CD8-positive, alpha-beta memory T cell (primary cell): ENCODE measurements at regions not wholly inside any gene's neighbourhood (a gene's known extent, or its start where the extent isn't known, plus 50 kb on each side); places are given as distances from the start of the nearest gene placed in this dataset.

Experiments
- CTCF ChIA-PET: fragments of 350-600 bp; sonication (Branson Sonifier 250); formaldehyde crosslinking; loops from one replicate; lab custom pipeline; 2021; ENCODE audit warnings: antibody characterized with exemption; lab: Charles Lee
- POLR2A ChIA-PET: fragments of 350-600 bp; sonication (Branson Sonifier 250); formaldehyde crosslinking; loops from one replicate; lab custom pipeline; 2021; ENCODE audit warnings: antibody characterized with exemption; lab: Charles Lee
- DNase-seq, 5 donors: peaks; one replicate each; pipeline versions ENCODE4 v3.0.0 to v3.0.0-alpha.2; 2020 to 2022; ENCODE audit warnings: mixed read lengths in 1 of 5
- H3K27ac ChIP-seq: one replicate; pipeline ENCODE4 v1.7.0; 2013; ENCODE audit warnings: low read depth, mild to moderate bottlenecking, low read length, moderate library complexity
- H3K27me3 ChIP-seq: 2 replicates; pipeline ENCODE4 v1.7.0; 2013; ENCODE audit warnings: low read length, mild to moderate bottlenecking; ENCODE audit not compliant: insufficient read depth, poor library complexity, severe bottlenecking
- H3K36me3 ChIP-seq: 2 replicates; pipeline ENCODE4 v1.7.0; 2013; ENCODE audit warnings: mild to moderate bottlenecking, low read length, moderate library complexity; ENCODE audit not compliant: insufficient read depth
- H3K4me1 ChIP-seq: 2 replicates; pipeline ENCODE4 v1.7.0; 2013; ENCODE audit warnings: mild to moderate bottlenecking, low read length, moderate library complexity; ENCODE audit not compliant: insufficient read depth
- H3K4me3 ChIP-seq: 2 replicates; pipeline ENCODE4 v1.7.0; 2013; ENCODE audit warnings: mild to moderate bottlenecking, low read length
- H3K9me3 ChIP-seq: 2 replicates; pipeline ENCODE4 v1.7.0; 2013; ENCODE audit warnings: mild to moderate bottlenecking, low read length
- H3K27ac Mint-ChIP-seq, 8 donors: one replicate each; pipeline ENCODE4 v1.8.0; 2020 to 2021; ENCODE audit warnings: mixed read lengths in 8 of 8, mild to moderate bottlenecking in 6 of 8, inconsistent platforms in 3 of 8, moderate library complexity in 3 of 8
- H3K27me3 Mint-ChIP-seq, 2 donors: one replicate each; pipeline ENCODE4 v1.8.0; 2020 to 2021; ENCODE audit warnings: mixed read lengths in 2 of 2, mild to moderate bottlenecking in 1 of 2, moderate library complexity in 1 of 2
- H3K36me3 Mint-ChIP-seq, 3 donors: one replicate each; pipeline ENCODE4 v1.8.0; 2020 to 2021; ENCODE audit warnings: mixed read lengths in 3 of 3, inconsistent platforms in 1 of 3, mild to moderate bottlenecking in 1 of 3
- H3K4me1 Mint-ChIP-seq, 3 donors: one replicate each; pipeline ENCODE4 v1.8.0; 2020 to 2021; ENCODE audit warnings: mixed read lengths in 3 of 3, inconsistent platforms in 1 of 3, mild to moderate bottlenecking in 1 of 3
- H3K4me3 Mint-ChIP-seq, 7 donors: one replicate each; pipeline ENCODE4 v1.8.0; 2020 to 2021; ENCODE audit warnings: mixed read lengths in 7 of 7, mild to moderate bottlenecking in 6 of 7, moderate library complexity in 4 of 7, inconsistent platforms in 2 of 7
- H3K9me3 Mint-ChIP-seq, 5 donors: one replicate each; pipeline ENCODE4 v1.8.0; 2020 to 2022; ENCODE audit warnings: mixed read lengths in 5 of 5, mild to moderate bottlenecking in 3 of 5, moderate library complexity in 2 of 5, inconsistent platforms in 1 of 5

GRCh38 chr9:86771941-86772634, 175.2 kb downstream of the GAS1 start:
- Mint-ChIP-seq H3K4me1 (no peaks in the 10 kb centered on the region), H3K36me3 (no peaks in the 10 kb centered on the region), H3K4me3 (no peak overlapping the region), H3K27ac (no peak overlapping the region), H3K27me3 (peaks cover 5 to 6% of the 10 kb centered on the region in 2 donors), H3K9me3 (no peaks in the 10 kb centered on the region)
- ChIA-PET POLR2A (no interaction called here), CTCF (no interaction called here)
- no peak overlapping the region for H3K4me3 ChIP-seq
- no peaks in the 10 kb centered on the region for H3K9me3 ChIP-seq
- H3K4me1 ChIP-seq, result no peaks in the 10 kb centered on the region
- DNase-seq, result no peak
- no peak overlapping the region for H3K27ac ChIP-seq
- H3K27me3 ChIP-seq, result no peaks in the 10 kb centered on the region
- H3K36me3 ChIP-seq, result no peaks in the 10 kb centered on the region

- no peaks in the 10 kb centered on the region for H3K36me3 Mint-ChIP-seq
- no peaks in the 10 kb centered on the region for H3K4me1 Mint-ChIP-seq
- H3K27me3 Mint-ChIP-seq, result peaks cover 5 to 6% of the 10 kb centered on the region in 2 donors
- H3K4me3 Mint-ChIP-seq, result no peak overlapping the region
- POLR2A ChIA-PET, result no interaction called here
- no peaks in the 10 kb centered on the region for H3K27me3 ChIP-seq
- no peak overlapping the region for H3K27ac Mint-ChIP-seq
- DNase-seq, result no peak
- no peaks in the 10 kb centered on the region for H3K36me3 ChIP-seq
- H3K4me3 ChIP-seq, result no peak overlapping the region
- CTCF ChIA-PET, result no interaction called here
- no peaks in the 10 kb centered on the region for H3K4me1 ChIP-seq
- H3K27ac ChIP-seq, result no peak overlapping the region
- H3K9me3 ChIP-seq, result no peaks in the 10 kb centered on the region
- H3K9me3 Mint-ChIP-seq, result no peaks in the 10 kb centered on the region
Measured at GRCh38 chr9:86771420-86771819, 175.9 kb downstream of the GAS1 start.

GRCh38 chr9:86768709-86769108, 178.6 kb downstream of the GAS1 start:
- POLR2A ChIA-PET, result no interaction called here
- Histone ChIP-seq H3K36me3 (no peaks in the 10 kb centered on the region), H3K9me3 (no peaks in the 10 kb centered on the region), H3K4me3 (no peak overlapping the region), H3K4me1 (no peaks in the 10 kb centered on the region), H3K27ac (no peak overlapping the region), H3K27me3 (no peaks in the 10 kb centered on the region)
- H3K27me3 Mint-ChIP-seq, result peaks cover 4 to 5% of the 10 kb centered on the region in 2 donors
- no peak overlapping the region for H3K27ac Mint-ChIP-seq
- no peaks in the 10 kb centered on the region for H3K36me3 Mint-ChIP-seq
- no peak overlapping the region for H3K4me3 Mint-ChIP-seq
- CTCF ChIA-PET, result no interaction called here
- H3K9me3 Mint-ChIP-seq, result no peaks in the 10 kb centered on the region
- H3K4me1 Mint-ChIP-seq, result no peaks in the 10 kb centered on the region
- no peak for DNase-seq

- DNase-seq, result no peak
- H3K9me3 Mint-ChIP-seq, result no peaks in the 10 kb centered on the region
- POLR2A ChIA-PET, result no interaction called here
- Histone ChIP-seq H3K27ac (no peak overlapping the region), H3K9me3 (no peaks in the 10 kb centered on the region), H3K27me3 (no peaks in the 10 kb centered on the region), H3K4me3 (no peak overlapping the region), H3K4me1 (no peaks in the 10 kb centered on the region), H3K36me3 (no peaks in the 10 kb centered on the region)
- no peak overlapping the region for H3K27ac Mint-ChIP-seq
- CTCF ChIA-PET, result no interaction called here
- peaks cover 4 to 5% of the 10 kb centered on the region in 2 donors for H3K27me3 Mint-ChIP-seq
- H3K4me3 Mint-ChIP-seq, result no peak overlapping the region
- no peaks in the 10 kb centered on the region for H3K36me3 Mint-ChIP-seq
- no peaks in the 10 kb centered on the region for H3K4me1 Mint-ChIP-seq
Measured at GRCh38 chr9:86768020-86768419, 179.3 kb downstream of the GAS1 start.

DNA sequence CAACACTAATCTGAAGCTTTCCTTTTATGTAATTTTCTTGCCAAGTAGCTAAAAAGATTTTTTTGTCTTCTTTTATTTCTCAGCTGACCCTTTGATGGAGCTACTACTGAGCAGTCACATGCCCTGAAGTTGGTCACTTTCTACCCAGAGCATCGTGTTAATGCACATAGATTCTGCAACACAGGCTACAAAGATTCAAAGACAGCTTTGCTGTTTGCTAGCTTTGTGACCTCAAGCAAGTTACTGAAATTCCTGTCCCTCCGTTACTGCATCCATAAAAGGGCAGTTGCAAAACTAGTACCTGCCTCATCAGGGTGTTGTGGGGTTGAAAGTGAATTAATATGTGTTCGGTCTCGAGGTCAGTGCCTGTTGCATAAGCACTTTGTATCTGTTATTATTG, 179.9 kb downstream of the GAS1 start:
- DNase-seq, result no peak
- Mint-ChIP-seq H3K4me3 (no peak overlapping the region), H3K36me3 (no peaks in the 10 kb centered on the region), H3K27ac (no peak overlapping the region), H3K4me1 (no peaks in the 10 kb centered on the region), H3K27me3 (peaks cover 4 to 5% of the 10 kb centered on the region in 2 donors), H3K9me3 (no peaks in the 10 kb centered on the region)
- POLR2A ChIA-PET, result no interaction called here
- Histone ChIP-seq H3K9me3 (no peaks in the 10 kb centered on the region), H3K27ac (no peak overlapping the region), H3K27me3 (no peaks in the 10 kb centered on the region), H3K4me1 (no peaks in the 10 kb centered on the region), H3K36me3 (no peaks in the 10 kb centered on the region), H3K4me3 (no peak overlapping the region)
- CTCF ChIA-PET, result no interaction called here

- Histone ChIP-seq H3K9me3 (no peaks in the 10 kb centered on the region), H3K27me3 (no peaks in the 10 kb centered on the region), H3K27ac (no peak overlapping the region), H3K4me1 (no peaks in the 10 kb centered on the region), H3K36me3 (no peaks in the 10 kb centered on the region), H3K4me3 (no peak overlapping the region)
- no peak for DNase-seq
- no peak overlapping the region for H3K27ac Mint-ChIP-seq
- H3K9me3 Mint-ChIP-seq, result no peaks in the 10 kb centered on the region
- H3K4me3 Mint-ChIP-seq, result no peak overlapping the region
- H3K36me3 Mint-ChIP-seq, result no peaks in the 10 kb centered on the region
- ChIA-PET CTCF (no interaction called here), POLR2A (no interaction called here)
- no peaks in the 10 kb centered on the region for H3K4me1 Mint-ChIP-seq
- H3K27me3 Mint-ChIP-seq, result peaks cover 4 to 5% of the 10 kb centered on the region in 2 donors
Measured at GRCh38 chr9:86766912-86767311, 180.4 kb downstream of the GAS1 start.

GRCh38 chr9:86766511-86766910, 180.8 kb downstream of the GAS1 start:
- H3K36me3 Mint-ChIP-seq, result no peaks in the 10 kb centered on the region
- no peaks in the 10 kb centered on the region for H3K27me3 ChIP-seq
- H3K4me1 ChIP-seq, result no peaks in the 10 kb centered on the region
- no peak overlapping the region for H3K27ac ChIP-seq
- no peaks in the 10 kb centered on the region for H3K9me3 ChIP-seq
- POLR2A ChIA-PET, result no interaction called here
- H3K27me3 Mint-ChIP-seq, result peaks cover 4 to 5% of the 10 kb centered on the region in 2 donors
- H3K36me3 ChIP-seq, result no peaks in the 10 kb centered on the region
- CTCF ChIA-PET, result no interaction called here
- H3K4me1 Mint-ChIP-seq, result no peaks in the 10 kb centered on the region
- H3K27ac Mint-ChIP-seq, result no peak overlapping the region
- H3K9me3 Mint-ChIP-seq, result no peaks in the 10 kb centered on the region
- no peak overlapping the region for H3K4me3 ChIP-seq
- H3K4me3 Mint-ChIP-seq, result no peak overlapping the region
- DNase-seq, result no peak

DNA sequence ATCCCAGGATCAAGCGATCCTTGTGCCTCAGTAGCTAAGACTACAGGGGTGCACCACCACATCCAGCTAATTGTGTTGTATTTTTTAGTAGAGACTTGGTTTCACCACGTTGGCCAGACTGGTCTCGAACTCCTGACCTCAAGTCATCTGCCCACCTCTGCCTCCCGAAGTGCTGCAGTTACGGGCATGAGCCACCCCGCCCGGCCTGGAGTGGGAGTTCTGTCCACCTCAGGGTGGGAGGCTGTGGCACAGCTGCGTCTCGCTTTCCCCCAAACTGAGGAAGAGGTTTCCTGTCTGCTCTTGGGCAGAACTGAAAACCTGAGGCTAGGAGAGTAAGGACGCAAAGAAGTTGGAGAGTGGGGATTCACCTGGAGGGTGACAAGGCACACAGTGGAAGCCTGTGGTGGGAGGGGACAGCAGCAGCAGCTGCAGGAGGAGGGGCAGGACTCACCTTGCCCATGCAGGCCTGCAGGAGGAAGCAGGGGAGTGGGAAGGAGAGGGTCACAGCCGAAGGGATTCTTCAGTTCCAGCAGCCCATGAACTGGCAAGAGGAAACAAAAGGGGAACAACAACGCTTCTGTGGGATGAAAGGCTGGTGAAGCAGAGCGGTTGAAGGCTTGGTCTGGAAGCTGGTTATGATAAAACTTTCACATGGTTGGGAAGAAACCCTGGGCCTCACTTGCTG, 181.4 kb downstream of the GAS1 start:
- H3K27me3 Mint-ChIP-seq, result peaks cover 4 to 5% of the 10 kb centered on the region in 2 donors
- Histone ChIP-seq H3K36me3 (no peaks in the 10 kb centered on the region), H3K27me3 (no peaks in the 10 kb centered on the region), H3K9me3 (no peaks in the 10 kb centered on the region), H3K4me1 (no peaks in the 10 kb centered on the region), H3K27ac (no peak overlapping the region), H3K4me3 (no peak overlapping the region)
- no peak overlapping the region for H3K4me3 Mint-ChIP-seq
- no peak overlapping the region for H3K27ac Mint-ChIP-seq
- DNase-seq, result no peak
- H3K4me1 Mint-ChIP-seq, result no peaks in the 10 kb centered on the region
- ChIA-PET POLR2A (no interaction called here), CTCF (no interaction called here)
- no peaks in the 10 kb centered on the region for H3K36me3 Mint-ChIP-seq
- no peaks in the 10 kb centered on the region for H3K9me3 Mint-ChIP-seq
